Thyroid gland (tissue), 4 donors: ENCODE measurements at regions not wholly inside any gene's neighbourhood (a gene's known extent, or its start where the extent isn't known, plus 50 kb on each side); places are given as distances from the start of the nearest gene placed in this dataset.

Experiments
- DNase-seq, 2 donors: peaks; one replicate each; pipeline ENCODE4 v3.0.0-alpha.2; 2019
- H3K27ac ChIP-seq, 3 donors: fragments of 200-600 bp; sonication (generic); 1 replicate in 2 of 3; 2 replicates in 1 of 3; pipeline ENCODE4 v1.5.1; 2016 to 2019; ENCODE audit warnings: mild to moderate bottlenecking in 1 of 3, moderate library complexity in 1 of 3
- H3K27me3 ChIP-seq: fragments of 200-600 bp; sonication (generic); one replicate; pipeline ENCODE4 v1.5.1; 2019
- H3K36me3 ChIP-seq, 2 donors: fragments of 200-600 bp; sonication (generic); one replicate each; pipeline ENCODE4 v1.5.1; 2016 to 2019
- H3K4me1 ChIP-seq, 2 donors: fragments of 200-600 bp; sonication (generic); one replicate each; pipeline ENCODE4 v1.5.1; 2017 to 2019
- H3K4me3 ChIP-seq, 3 donors: fragments of 200-600 bp; sonication (generic); replicated peaks in 1 of 3; 1 replicate in 2 of 3; 2 replicates in 1 of 3; pipeline ENCODE4 v1.5.1; 2016; ENCODE audit warnings: mild to moderate bottlenecking in 1 of 3
- H3K9me3 ChIP-seq: fragments of 200-600 bp; sonication (generic); one replicate; pipeline ENCODE4 v1.5.1; 2017
- POLR2A ChIP-seq, 2 donors: fragments of 450-650 bp; IDR thresholded peaks; one replicate each; pipeline ENCODE4 v1.6.1; 2017; ENCODE audit warnings: antibody characterized with exemption in 2 of 2, mild to moderate bottlenecking in 2 of 2, moderate library complexity in 1 of 2
- WGBS, 2 donors: methylation state at CpG; one replicate each; pipeline ENCODE4 v1.1.5; 2017; 5-methylcytosine and 5-hydroxymethylcytosine counted together
- intact Hi-C: fragments of 100-400 bp; cut with DNase I; formaldehyde crosslinking; loops from one replicate; pipeline ENCODE4 v1.15.1; 2023
- TF ChIP-seq, protein P1 (sequence below), 6 experiments: fragments of 200-600 bp in 3 of 6; fragments of 450-650 bp in 3 of 6; sonication (generic) in 3 of 6; IDR thresholded peaks; one replicate each; pipeline ENCODE4 v1.5.1; 2016 to 2019; ENCODE audit warnings: antibody characterized with exemption in 6 of 6, mild to moderate bottlenecking in 2 of 6, inconsistent platforms in 1 of 6, moderate library complexity in 1 of 6

DNA sequence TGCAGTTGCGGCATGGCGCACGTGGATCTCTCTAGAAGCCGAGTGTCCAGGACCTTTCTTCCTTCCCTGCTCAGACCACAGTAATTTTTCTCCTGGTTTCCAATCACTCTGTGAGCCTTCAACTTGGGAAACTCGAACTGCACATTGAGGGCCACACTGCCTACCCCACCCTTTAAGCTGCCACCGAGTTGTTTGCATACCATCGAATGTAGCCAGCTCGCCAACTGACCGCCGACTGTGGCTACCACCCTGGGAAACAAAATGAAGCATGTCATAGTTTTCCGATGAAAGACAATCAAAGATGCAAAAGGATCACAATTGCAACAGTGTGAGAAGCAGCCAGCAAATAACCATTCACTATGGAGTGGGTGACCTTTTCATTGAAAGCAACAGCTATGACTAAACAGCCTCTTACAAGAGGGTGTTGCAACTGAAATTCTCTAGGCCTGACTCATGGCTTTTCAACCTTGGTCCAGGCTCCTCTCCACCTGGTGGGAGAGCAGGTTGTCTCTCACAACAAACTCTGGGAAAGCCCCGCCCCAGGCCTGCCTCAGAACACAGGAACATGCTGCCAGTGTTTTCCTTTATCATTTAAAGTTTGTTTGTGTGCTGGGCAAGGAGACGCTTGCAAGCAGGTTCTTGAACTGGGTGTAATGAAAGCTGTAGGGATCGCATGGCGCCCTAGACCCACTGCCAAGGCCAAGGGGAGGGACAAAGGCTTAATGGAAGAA is 141.7 kb upstream of the SERP2 start:
- WGBS, 2 donors, result 57 to 68% methylated on average over 15 of the region's 15 CpGs
- no peaks in the 10 kb centered on the region for H3K36me3 ChIP-seq
- H3K9me3 ChIP-seq, result no peaks in the 10 kb centered on the region
- H3K4me1 ChIP-seq, result peaks cover 44 to 56% of the 10 kb centered on the region in 2 donors
- peak in 1 of 2 donors; percentile 23 for TF ChIP-seq POLR2A (IDR thresholded peaks at IDR 0.05)
- TF ChIP-seq, protein P1, sequence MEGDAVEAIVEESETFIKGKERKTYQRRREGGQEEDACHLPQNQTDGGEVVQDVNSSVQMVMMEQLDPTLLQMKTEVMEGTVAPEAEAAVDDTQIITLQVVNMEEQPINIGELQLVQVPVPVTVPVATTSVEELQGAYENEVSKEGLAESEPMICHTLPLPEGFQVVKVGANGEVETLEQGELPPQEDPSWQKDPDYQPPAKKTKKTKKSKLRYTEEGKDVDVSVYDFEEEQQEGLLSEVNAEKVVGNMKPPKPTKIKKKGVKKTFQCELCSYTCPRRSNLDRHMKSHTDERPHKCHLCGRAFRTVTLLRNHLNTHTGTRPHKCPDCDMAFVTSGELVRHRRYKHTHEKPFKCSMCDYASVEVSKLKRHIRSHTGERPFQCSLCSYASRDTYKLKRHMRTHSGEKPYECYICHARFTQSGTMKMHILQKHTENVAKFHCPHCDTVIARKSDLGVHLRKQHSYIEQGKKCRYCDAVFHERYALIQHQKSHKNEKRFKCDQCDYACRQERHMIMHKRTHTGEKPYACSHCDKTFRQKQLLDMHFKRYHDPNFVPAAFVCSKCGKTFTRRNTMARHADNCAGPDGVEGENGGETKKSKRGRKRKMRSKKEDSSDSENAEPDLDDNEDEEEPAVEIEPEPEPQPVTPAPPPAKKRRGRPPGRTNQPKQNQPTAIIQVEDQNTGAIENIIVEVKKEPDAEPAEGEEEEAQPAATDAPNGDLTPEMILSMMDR (IDR thresholded peaks at IDR 0.05), result no peak
- H3K27ac ChIP-seq, result peak overlapping the region; percentile 57 to 83 (median 82)
- no peak overlapping the region for H3K4me3 ChIP-seq
- no peaks in the 10 kb centered on the region for H3K27me3 ChIP-seq
- intact Hi-C loops, result no loop called here
- DNase-seq, result peak; percentile 96 to 97

GRCh38 chr13:44232774-44233173 is 140.8 kb upstream of the SERP2 start:
- WGBS, 2 donors, result 79 to 86% methylated on average over 6 of the region's 6 CpGs
- intact Hi-C loops, result no loop called here
- peaks cover 52 to 64% of the 10 kb centered on the region in 2 donors for H3K4me1 ChIP-seq

DNA sequence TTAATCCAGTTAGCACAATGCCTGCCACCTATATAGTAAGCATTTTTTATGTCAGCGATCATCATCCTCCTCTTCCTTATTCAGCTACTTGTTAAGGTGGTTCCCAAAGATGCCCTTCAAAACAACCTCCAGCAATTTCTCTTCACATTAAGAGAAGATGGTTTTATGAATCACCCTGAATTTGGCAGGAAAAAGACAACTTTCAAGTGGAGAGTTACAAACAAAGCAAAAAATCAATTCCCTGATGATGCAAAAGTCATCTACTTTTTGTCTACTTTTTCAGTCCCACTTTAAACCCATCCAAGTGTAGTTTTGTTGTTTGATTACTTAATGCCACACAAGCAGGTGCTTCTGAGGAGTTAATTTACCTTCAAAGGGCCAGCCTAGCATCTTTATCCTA is 139.1 kb upstream of the SERP2 start:
- Histone ChIP-seq H3K4me1 (peaks cover 59 to 72% of the 10 kb centered on the region in 2 donors), H3K9me3 (no peaks in the 10 kb centered on the region), H3K27ac (peak overlapping the region in 2 of 3 donors; percentile 93 to 96), H3K27me3 (no peaks in the 10 kb centered on the region), H3K36me3 (no peaks in the 10 kb centered on the region), H3K4me3 (no peak overlapping the region)
- 90 to 91% methylated on average over 1 of the region's 1 CpG for WGBS, 2 donors
- intact Hi-C loops, result no loop called here
- TF ChIP-seq POLR2A (IDR thresholded peaks at IDR 0.05), result no peak
- TF ChIP-seq, protein P1 (IDR thresholded peaks at IDR 0.05), result no peak
- no peak for DNase-seq

More at GRCh38 chr13:44232774-44233173, 140.8 kb upstream of the SERP2 start:
- TF ChIP-seq, protein P1 (IDR thresholded peaks at IDR 0.05), result no peak
- no peak for TF ChIP-seq POLR2A (IDR thresholded peaks at IDR 0.05)
- no peak overlapping the region for H3K4me3 ChIP-seq
- DNase-seq, result no peak
- H3K36me3 ChIP-seq, result no peaks in the 10 kb centered on the region
- H3K27me3 ChIP-seq, result no peaks in the 10 kb centered on the region
- H3K27ac ChIP-seq, result peak overlapping the region in 2 of 3 donors; percentile 53 to 83
- H3K9me3 ChIP-seq, result no peaks in the 10 kb centered on the region

DNA sequence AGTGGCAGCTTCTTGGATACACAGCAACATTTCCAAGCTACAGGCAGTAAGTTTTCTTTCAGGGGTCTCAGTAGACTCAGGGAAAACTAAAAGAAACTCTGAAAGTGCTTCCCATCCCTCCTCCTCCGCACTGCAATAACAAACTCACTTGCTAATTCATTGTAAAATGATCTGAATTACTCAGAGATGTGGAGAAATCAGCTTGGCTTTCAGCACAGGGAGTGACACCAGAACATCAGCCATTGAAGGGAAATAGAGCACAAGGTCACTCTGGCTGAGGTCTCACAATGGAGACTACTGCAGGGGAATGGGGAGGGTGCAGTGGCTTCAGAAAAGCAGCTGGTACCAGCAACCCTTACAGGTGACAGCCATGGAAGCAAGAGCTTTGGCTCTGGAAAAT is 137.3 kb upstream of the SERP2 start:
- no peaks in the 10 kb centered on the region for H3K27me3 ChIP-seq
- H3K4me1 ChIP-seq, result peaks cover 59 to 65% of the 10 kb centered on the region in 2 donors
- no peak overlapping the region for H3K4me3 ChIP-seq
- no peak for DNase-seq
- H3K9me3 ChIP-seq, result no peaks in the 10 kb centered on the region
- TF ChIP-seq, protein P1 (IDR thresholded peaks at IDR 0.05), result no peak
- TF ChIP-seq POLR2A (IDR thresholded peaks at IDR 0.05), result no peak
- intact Hi-C loops, result no loop called here
- peak overlapping the region; percentile 83 to 96 (median 93) for H3K27ac ChIP-seq
- no peaks in the 10 kb centered on the region for H3K36me3 ChIP-seq
- WGBS, 2 donors, result 82 to 93% methylated on average over 1 of the region's 1 CpG

GRCh38 chr13:44236801-44237207 is 136.8 kb upstream of the SERP2 start:
- H3K27me3 ChIP-seq, result no peaks in the 10 kb centered on the region
- H3K4me3 ChIP-seq, result no peak overlapping the region
- WGBS, 2 donors, result 63 to 77% methylated on average over 5 of the region's 5 CpGs
- TF ChIP-seq POLR2A (IDR thresholded peaks at IDR 0.05), result no peak
- TF ChIP-seq, protein P1 (IDR thresholded peaks at IDR 0.05), result no peak
- H3K36me3 ChIP-seq, result no peaks in the 10 kb centered on the region
- H3K4me1 ChIP-seq, result peaks cover 54 to 61% of the 10 kb centered on the region in 2 donors
- intact Hi-C loops, result no loop called here
- peak overlapping the region; percentile 83 to 96 (median 93) for H3K27ac ChIP-seq
- no peaks in the 10 kb centered on the region for H3K9me3 ChIP-seq
- DNase-seq, result no peak
